ENCODE measurements at regions not wholly inside any gene's neighbourhood (a gene's known extent, or its start where the extent isn't known, plus 50 kb on each side); places are given as distances from the start of the nearest gene placed in this dataset.

DNA sequence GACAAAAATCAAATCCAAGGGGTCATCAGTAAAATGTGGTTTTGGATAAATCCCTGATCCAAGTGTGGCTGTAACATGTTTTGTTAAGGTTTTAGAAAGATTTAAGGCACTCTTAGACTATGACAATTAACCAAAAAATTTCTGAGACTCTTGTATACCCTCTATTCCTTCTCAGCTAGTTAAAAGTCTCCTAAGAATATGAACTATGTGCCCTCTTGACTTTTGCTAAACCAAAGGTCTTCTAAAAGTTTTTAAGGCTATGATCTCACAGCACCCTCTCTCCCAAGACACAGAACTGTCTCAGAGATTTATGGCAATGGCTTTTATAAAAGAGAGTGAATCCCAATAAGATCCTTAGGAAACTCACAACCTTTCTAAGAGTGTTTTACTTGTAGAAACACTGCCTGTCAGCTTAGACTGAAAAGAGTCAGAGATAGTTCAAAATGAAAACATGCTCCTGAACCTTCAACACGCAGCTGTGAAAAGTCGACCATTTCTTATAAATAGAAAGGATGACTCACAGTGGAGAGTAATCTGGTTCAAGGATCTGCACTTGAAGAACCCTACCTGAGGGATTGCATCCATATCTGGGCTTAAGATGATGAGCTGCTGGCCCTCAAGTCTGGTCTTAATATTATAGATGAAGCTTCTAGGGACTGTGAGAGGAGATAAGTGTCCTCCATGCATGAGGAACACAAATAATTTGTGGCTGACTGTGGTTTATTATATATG lies 388.4 kb upstream of the GJE1 start:
- Histone ChIP-seq H3K4me1 (no peaks in the 10 kb centered on the region), H3K36me3 (no peaks in the 10 kb centered on the region), H3K9me3 (peaks cover 0 to 5% of the 10 kb centered on the region in 2 donors), H3K4me3 (no peak overlapping the region), H3K27me3 (no peaks in the 10 kb centered on the region), H3K27ac (no peak overlapping the region)
- TF ChIP-seq, protein P1, sequence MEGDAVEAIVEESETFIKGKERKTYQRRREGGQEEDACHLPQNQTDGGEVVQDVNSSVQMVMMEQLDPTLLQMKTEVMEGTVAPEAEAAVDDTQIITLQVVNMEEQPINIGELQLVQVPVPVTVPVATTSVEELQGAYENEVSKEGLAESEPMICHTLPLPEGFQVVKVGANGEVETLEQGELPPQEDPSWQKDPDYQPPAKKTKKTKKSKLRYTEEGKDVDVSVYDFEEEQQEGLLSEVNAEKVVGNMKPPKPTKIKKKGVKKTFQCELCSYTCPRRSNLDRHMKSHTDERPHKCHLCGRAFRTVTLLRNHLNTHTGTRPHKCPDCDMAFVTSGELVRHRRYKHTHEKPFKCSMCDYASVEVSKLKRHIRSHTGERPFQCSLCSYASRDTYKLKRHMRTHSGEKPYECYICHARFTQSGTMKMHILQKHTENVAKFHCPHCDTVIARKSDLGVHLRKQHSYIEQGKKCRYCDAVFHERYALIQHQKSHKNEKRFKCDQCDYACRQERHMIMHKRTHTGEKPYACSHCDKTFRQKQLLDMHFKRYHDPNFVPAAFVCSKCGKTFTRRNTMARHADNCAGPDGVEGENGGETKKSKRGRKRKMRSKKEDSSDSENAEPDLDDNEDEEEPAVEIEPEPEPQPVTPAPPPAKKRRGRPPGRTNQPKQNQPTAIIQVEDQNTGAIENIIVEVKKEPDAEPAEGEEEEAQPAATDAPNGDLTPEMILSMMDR (IDR thresholded peaks at IDR 0.05): no peak
- DNase-seq (ENCODE audit: low spot score): no peak

DNA sequence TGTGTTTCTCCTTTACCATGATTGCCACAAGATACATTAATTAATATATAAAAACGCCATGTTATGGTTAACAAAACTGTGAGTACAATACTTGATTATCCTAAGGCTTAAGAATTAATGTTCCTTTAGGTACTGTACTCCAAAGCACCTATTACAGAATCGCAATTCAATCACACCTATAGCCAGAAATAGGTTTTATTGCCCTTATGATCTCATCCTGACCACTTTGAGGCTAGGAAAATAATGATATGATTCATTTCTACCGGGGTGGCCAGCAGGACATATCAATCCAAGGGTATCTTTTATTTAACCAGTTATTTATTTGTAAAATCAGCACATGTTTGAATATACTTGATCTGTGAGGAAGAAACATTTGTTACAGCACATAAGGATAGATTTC lies 396.6 kb upstream of the GJE1 start:
- H3K9me3 ChIP-seq: no peaks in the 10 kb centered on the region
- no peaks in the 10 kb centered on the region for H3K27me3 ChIP-seq
- no peaks in the 10 kb centered on the region for H3K4me1 ChIP-seq
- H3K27ac ChIP-seq: no peak overlapping the region
- no peak for DNase-seq (ENCODE audit: low spot score)
- TF ChIP-seq, protein P1 (IDR thresholded peaks at IDR 0.05): no peak
- H3K36me3 ChIP-seq: no peaks in the 10 kb centered on the region
- H3K4me3 ChIP-seq: no peak overlapping the region

DNA sequence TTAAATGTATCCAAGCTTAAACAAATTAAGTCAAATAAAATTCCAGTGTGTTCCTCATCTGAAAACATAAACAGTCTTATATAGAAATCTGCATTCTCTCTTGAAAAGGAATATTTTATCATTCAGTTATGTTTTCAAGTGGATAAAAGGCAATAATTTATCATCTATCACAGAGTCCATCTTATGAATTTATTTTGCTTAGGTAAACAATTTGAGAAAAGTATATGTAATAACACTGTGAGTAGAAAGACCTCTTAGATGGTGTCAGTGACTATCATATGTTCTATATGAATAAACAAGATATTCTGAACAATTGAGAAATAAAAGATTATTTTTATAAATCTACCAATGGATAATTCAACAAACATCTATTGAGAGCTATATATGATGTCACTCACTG lies 397.6 kb upstream of the GJE1 start:
- Histone ChIP-seq H3K4me3 (no peak overlapping the region), H3K36me3 (no peaks in the 10 kb centered on the region), H3K27me3 (no peaks in the 10 kb centered on the region), H3K27ac (no peak overlapping the region), H3K9me3 (no peaks in the 10 kb centered on the region), H3K4me1 (no peaks in the 10 kb centered on the region)
- DNase-seq (ENCODE audit: low spot score): no peak
- TF ChIP-seq, protein P1 (IDR thresholded peaks at IDR 0.05): no peak

DNA sequence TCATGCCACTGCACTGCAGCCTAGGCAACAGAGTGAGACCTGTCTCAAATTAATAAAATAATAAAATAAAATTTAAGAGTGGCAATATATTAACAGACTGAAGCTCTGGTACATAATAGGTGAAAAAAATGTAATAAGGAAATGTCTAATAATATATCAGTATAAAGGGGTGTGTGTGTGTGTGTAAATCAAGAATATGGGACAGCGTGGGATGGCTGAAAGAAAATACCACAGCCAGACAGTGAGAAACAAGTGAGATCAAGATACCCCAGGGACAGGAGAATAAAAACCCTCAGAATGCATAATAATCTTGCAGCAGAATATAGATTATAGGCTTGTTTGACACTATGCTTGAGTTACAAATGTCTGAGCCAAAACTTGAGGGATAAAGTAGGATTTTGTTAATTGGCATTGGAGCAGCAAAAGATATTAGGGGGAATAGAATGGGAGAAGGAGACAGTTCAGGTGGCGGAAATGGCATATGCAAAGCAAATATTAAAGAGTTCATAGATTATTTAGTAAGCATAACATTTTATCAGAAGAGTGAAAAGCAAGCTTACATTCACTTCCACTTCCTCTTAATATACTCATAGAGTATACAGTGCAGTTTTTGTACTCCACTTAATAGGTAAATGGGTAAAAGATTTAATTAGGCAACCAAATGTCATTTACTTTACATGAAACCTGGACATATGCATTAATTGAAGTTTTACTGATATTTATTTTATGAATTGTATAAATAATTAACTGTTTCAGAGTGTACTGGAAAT lies 398.5 kb upstream of the GJE1 start:
- DNase-seq (ENCODE audit: low spot score): no peak
- Histone ChIP-seq H3K27ac (no peak overlapping the region), H3K4me1 (no peaks in the 10 kb centered on the region), H3K9me3 (no peaks in the 10 kb centered on the region), H3K36me3 (no peaks in the 10 kb centered on the region), H3K4me3 (no peak overlapping the region), H3K27me3 (no peaks in the 10 kb centered on the region)
- TF ChIP-seq, protein P1 (IDR thresholded peaks at IDR 0.05): no peak

DNA sequence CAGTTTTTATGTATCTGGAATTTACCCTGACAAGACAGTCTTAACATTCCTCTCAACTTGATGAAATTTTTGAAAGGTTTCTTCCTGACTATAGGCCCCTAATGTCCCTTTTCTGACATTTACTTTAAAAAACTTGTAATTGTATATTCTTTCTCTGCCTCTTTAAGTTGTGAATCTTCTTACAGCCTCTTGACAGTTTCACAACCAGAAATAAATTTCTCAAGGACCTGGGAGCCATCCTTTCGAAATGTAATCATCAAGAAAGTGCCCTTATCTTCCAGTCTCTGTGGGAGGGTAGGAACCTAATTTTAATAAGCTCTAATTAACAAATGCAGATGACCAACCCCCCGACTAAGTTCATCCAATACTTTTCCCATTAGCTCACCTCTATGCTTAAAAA lies 403.6 kb upstream of the GJE1 start:
- Histone ChIP-seq H3K27ac (no peak overlapping the region), H3K4me3 (no peak overlapping the region), H3K36me3 (no peaks in the 10 kb centered on the region), H3K27me3 (no peaks in the 10 kb centered on the region), H3K4me1 (no peaks in the 10 kb centered on the region), H3K9me3 (no peaks in the 10 kb centered on the region)
- TF ChIP-seq, protein P1 (IDR thresholded peaks at IDR 0.05): no peak
- no peak for DNase-seq (ENCODE audit: low spot score)

Measured in right atrium auricular region (tissue), 2 donors.